ENCODE measurements at regions not wholly inside any gene's neighbourhood (a gene's known extent, or its start where the extent isn't known, plus 50 kb on each side); places are given as distances from the start of the nearest gene placed in this dataset.

- ChIA-PET POLR2A (no interaction called here), RAD21 (ENCODE audit: low non-redundant PET in 1 of 2, low total read pairs in 2 of 2, uncharacterized antibody in 2 of 2, unreplicated experiment in 2 of 2) (no interaction called here), CTCF (no interaction called here)
- DNase-seq (ENCODE audit: low read depth, low spot score) (no peak), ATAC-seq (no peak)
- no TSS peak for BruUV-seq (replicated peaks)
- no peaks in the 10 kb centered on the region for H3K4me1 ChIP-seq (ENCODE audit: control insufficient read depth in 1 of 2, insufficient read depth in 2 of 2, low read length in 2 of 2)
- H3K4me2 ChIP-seq (ENCODE audit: low read length) = no peak overlapping the region
- no peak overlapping the region for H2AFZ ChIP-seq (ENCODE audit: low read depth, low read length, poor library complexity, severe bottlenecking)
- TF ChIP-seq CBX3 (IDR thresholded peaks at IDR 0.05; ENCODE audit: low read depth) = no peak
- H3K36me3 ChIP-seq (ENCODE audit: control insufficient read depth in 1 of 2, insufficient read depth in 2 of 2, low read length in 2 of 2) = no peaks in the 10 kb centered on the region
- intact Hi-C loops (cut with micrococcal nuclease) = no loop called here
- no peak overlapping the region for H3K27ac ChIP-seq (ENCODE audit: low read depth, low read length)
- H4K20me1 ChIP-seq (ENCODE audit: insufficient read depth) = no peaks in the 10 kb centered on the region
- H3K4me3 ChIP-seq (replicated peaks in 1 of 2; ENCODE audit: low read depth in 1 of 2, low read length in 2 of 2) = no peak overlapping the region
- H3K79me2 ChIP-seq (ENCODE audit: insufficient read depth, low read length) = no peaks in the 10 kb centered on the region
- H3K9me3 ChIP-seq (ENCODE audit: control insufficient read depth in 1 of 2, insufficient read depth in 1 of 2, low read depth in 1 of 2, low read length in 2 of 2) = peaks cover 4 to 11% of the 10 kb centered on the region in 2 experiments; a peak in 2 of 4 replicates
- H3K9me2 ChIP-seq (ENCODE audit: insufficient read depth) = no peaks in the 10 kb centered on the region
- no peaks in the 10 kb centered on the region for H3K27me3 ChIP-seq (ENCODE audit: insufficient read depth, low read length)
- H3K9ac ChIP-seq (ENCODE audit: low read length) = no peak overlapping the region
Measured at GRCh38 chr10:129278686-129279085, 188.4 kb upstream of the MGMT start.

GRCh38 chr10:129279446-129280154 is 187.4 kb upstream of the MGMT start:
- ChIA-PET POLR2A (no interaction called here), CTCF (no interaction called here), RAD21 (ENCODE audit: low non-redundant PET in 1 of 2, low total read pairs in 2 of 2, uncharacterized antibody in 2 of 2, unreplicated experiment in 2 of 2) (no interaction called here)
- H3K4me1 ChIP-seq (ENCODE audit: control insufficient read depth in 1 of 2, insufficient read depth in 2 of 2, low read length in 2 of 2) = no peaks in the 10 kb centered on the region
- peaks cover 3 to 11% of the 10 kb centered on the region in 2 experiments; a peak in 2 of 4 replicates for H3K9me3 ChIP-seq (ENCODE audit: control insufficient read depth in 1 of 2, insufficient read depth in 1 of 2, low read depth in 1 of 2, low read length in 2 of 2)
- H3K27me3 ChIP-seq (ENCODE audit: insufficient read depth, low read length) = no peaks in the 10 kb centered on the region
- no peak overlapping the region for H2AFZ ChIP-seq (ENCODE audit: low read depth, low read length, poor library complexity, severe bottlenecking)
- H3K36me3 ChIP-seq (ENCODE audit: control insufficient read depth in 1 of 2, insufficient read depth in 2 of 2, low read length in 2 of 2) = no peaks in the 10 kb centered on the region
- intact Hi-C loops (cut with micrococcal nuclease) = no loop called here
- no peaks in the 10 kb centered on the region for H4K20me1 ChIP-seq (ENCODE audit: insufficient read depth)
- ATAC-seq = no peak
- no peak overlapping the region for H3K4me2 ChIP-seq (ENCODE audit: low read length)
- DNase-seq (ENCODE audit: low read depth, low spot score) = no peak
- H3K79me2 ChIP-seq (ENCODE audit: insufficient read depth, low read length) = no peaks in the 10 kb centered on the region
- TF ChIP-seq EZH2phosphoT487 (IDR thresholded peaks at IDR 0.05; ENCODE audit: borderline replicate concordance) = no peak
- TF ChIP-seq MAX (IDR thresholded peaks at IDR 0.05) = no peak
- no peak for TF ChIP-seq SRF (IDR thresholded peaks at IDR 0.05; ENCODE audit: low read depth)
- no peak for TF ChIP-seq REST (IDR thresholded peaks at IDR 0.05; ENCODE audit: low read depth)
- TF ChIP-seq ZBTB33 (IDR thresholded peaks at IDR 0.05; ENCODE audit: extremely low read depth, insufficient replicate concordance, low read length) = no peak
- no peak for TF ChIP-seq EGR1 (IDR thresholded peaks at IDR 0.05; ENCODE audit: low read depth)
- no peak for TF ChIP-seq ZNF274 (IDR thresholded peaks at IDR 0.05; ENCODE audit: low read depth, low read length)
- H3K9me2 ChIP-seq (ENCODE audit: insufficient read depth) = no peaks in the 10 kb centered on the region
- no peak overlapping the region for H3K9ac ChIP-seq (ENCODE audit: low read length)
- BruUV-seq (replicated peaks) = no TSS peak
- no peak overlapping the region for H3K27ac ChIP-seq (ENCODE audit: low read depth, low read length)
- no peak overlapping the region for H3K4me3 ChIP-seq (replicated peaks in 1 of 2; ENCODE audit: low read depth in 1 of 2, low read length in 2 of 2)
